ENCODE measurements at regions not wholly inside any gene's neighbourhood (a gene's known extent, or its start where the extent isn't known, plus 50 kb on each side); places are given as distances from the start of the nearest gene placed in this dataset.
"Not testable (repeated sequence)": the region's sequence is repeated elsewhere in the genome, so short reads cannot be mapped to it uniquely, and the experiment has no call there.

- H3K36me3 ChIP-seq (replicated peaks), result no peaks in the 10 kb centered on the region
- H3K4me1 ChIP-seq, result no peaks in the 10 kb centered on the region
- no peaks in the 10 kb centered on the region for H3K9me3 ChIP-seq
- H3K4me3 ChIP-seq, result no peak overlapping the region
- no peak for DNase-seq (ENCODE audit: low spot score in 2 of 2)
- no peaks in the 10 kb centered on the region for H3K27me3 ChIP-seq (ENCODE audit: low read depth)
- in situ Hi-C loops (cut with MboI; ENCODE audit: low sequenced_read_pairs), result no loop called here
Measured at GRCh38 chr2:8380026-8380425, 301.8 kb upstream of the ID2 start.

GRCh38 chr2:8380566-8380965 is 301.3 kb upstream of the ID2 start:
- DNase-seq (ENCODE audit: low spot score in 2 of 2), result no peak
- no peaks in the 10 kb centered on the region for H3K27me3 ChIP-seq (ENCODE audit: low read depth)
- no peak overlapping the region for H3K4me3 ChIP-seq
- H3K36me3 ChIP-seq (replicated peaks), result no peaks in the 10 kb centered on the region
- no peaks in the 10 kb centered on the region for H3K9me3 ChIP-seq
- no peaks in the 10 kb centered on the region for H3K4me1 ChIP-seq
- in situ Hi-C loops (cut with MboI; ENCODE audit: low sequenced_read_pairs), result no loop called here

- in situ Hi-C loops (cut with MboI; ENCODE audit: low sequenced_read_pairs), result no loop called here
- Histone ChIP-seq H3K4me3 (no peak overlapping the region), H3K36me3 (replicated peaks) (no peaks in the 10 kb centered on the region), H3K27me3 (ENCODE audit: low read depth) (no peaks in the 10 kb centered on the region), H3K9me3 (no peaks in the 10 kb centered on the region), H3K4me1 (no peaks in the 10 kb centered on the region)
- DNase-seq (ENCODE audit: low spot score in 2 of 2), result no peak
Measured at GRCh38 chr2:8382485-8382884, 299.4 kb upstream of the ID2 start.

GRCh38 chr2:8386748-8387147 is 295.1 kb upstream of the ID2 start:
- H3K4me1 ChIP-seq; H3K4me3 ChIP-seq; in situ Hi-C loops (cut with MboI; ENCODE audit: low sequenced_read_pairs); H3K9me3 ChIP-seq; DNase-seq (ENCODE audit: low spot score in 2 of 2); H3K36me3 ChIP-seq (replicated peaks); H3K27me3 ChIP-seq (ENCODE audit: low read depth): not testable (repeated sequence)

- Histone ChIP-seq H3K4me3 (no peak overlapping the region), H3K4me1 (no peaks in the 10 kb centered on the region), H3K36me3 (replicated peaks) (no peaks in the 10 kb centered on the region), H3K9me3 (no peaks in the 10 kb centered on the region), H3K27me3 (ENCODE audit: low read depth) (no peaks in the 10 kb centered on the region)
- DNase-seq (ENCODE audit: low spot score in 2 of 2), result no peak
- in situ Hi-C loops (cut with MboI; ENCODE audit: low sequenced_read_pairs), result no loop called here
Measured at GRCh38 chr2:8388781-8389180, 293.1 kb upstream of the ID2 start.

GRCh38 chr2:8389431-8390108 is 292.3 kb upstream of the ID2 start:
- no peaks in the 10 kb centered on the region for H3K9me3 ChIP-seq
- in situ Hi-C loops (cut with MboI; ENCODE audit: low sequenced_read_pairs), result no loop called here
- no peak for DNase-seq (ENCODE audit: low spot score in 2 of 2)
- H3K36me3 ChIP-seq (replicated peaks), result no peaks in the 10 kb centered on the region
- no peaks in the 10 kb centered on the region for H3K27me3 ChIP-seq (ENCODE audit: low read depth)
- H3K4me1 ChIP-seq, result no peaks in the 10 kb centered on the region
- H3K4me3 ChIP-seq, result no peak overlapping the region

GRCh38 chr2:8391126-8391525 is 290.7 kb upstream of the ID2 start:
- DNase-seq (ENCODE audit: low spot score in 2 of 2), result no peak
- Histone ChIP-seq H3K27me3 (ENCODE audit: low read depth) (no peaks in the 10 kb centered on the region), H3K4me3 (no peak overlapping the region), H3K36me3 (replicated peaks) (no peaks in the 10 kb centered on the region), H3K4me1 (no peaks in the 10 kb centered on the region), H3K9me3 (no peaks in the 10 kb centered on the region)
- in situ Hi-C loops (cut with MboI; ENCODE audit: low sequenced_read_pairs), result no loop called here

- in situ Hi-C loops (cut with MboI; ENCODE audit: low sequenced_read_pairs), result no loop called here
- Histone ChIP-seq H3K4me1 (no peaks in the 10 kb centered on the region), H3K27me3 (ENCODE audit: low read depth) (no peaks in the 10 kb centered on the region), H3K36me3 (replicated peaks) (no peaks in the 10 kb centered on the region), H3K4me3 (no peak overlapping the region), H3K9me3 (no peaks in the 10 kb centered on the region)
- no peak for DNase-seq (ENCODE audit: low spot score in 2 of 2)
Measured at GRCh38 chr2:8391584-8391983, 290.3 kb upstream of the ID2 start.

GRCh38 chr2:8392098-8392866 is 289.6 kb upstream of the ID2 start:
- Histone ChIP-seq H3K4me1 (no peaks in the 10 kb centered on the region), H3K9me3 (no peaks in the 10 kb centered on the region), H3K4me3 (no peak overlapping the region), H3K36me3 (replicated peaks) (no peaks in the 10 kb centered on the region), H3K27me3 (ENCODE audit: low read depth) (no peaks in the 10 kb centered on the region)
- in situ Hi-C loops (cut with MboI; ENCODE audit: low sequenced_read_pairs), result no loop called here
- DNase-seq (ENCODE audit: low spot score in 2 of 2), result no peak

DNA sequence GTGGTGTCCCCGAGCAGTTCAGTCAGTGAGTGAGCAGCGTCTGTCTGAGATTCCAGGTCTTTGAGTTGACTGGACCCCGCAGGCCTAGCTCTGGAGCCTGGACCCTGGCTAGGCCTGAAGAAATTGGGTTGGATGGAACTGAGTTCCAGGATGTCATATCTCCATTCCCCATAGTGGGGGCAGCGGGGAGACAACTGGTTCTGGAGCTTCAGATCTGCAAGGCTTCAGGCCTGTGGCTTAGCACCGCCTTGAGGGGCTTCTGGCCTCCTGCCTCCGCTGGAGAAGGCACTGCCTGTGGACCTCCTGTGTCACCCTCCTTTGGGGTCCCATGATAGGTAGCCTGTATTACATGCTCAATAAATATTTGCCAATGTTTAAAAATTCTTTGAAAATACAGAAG is 288.4 kb upstream of the ID2 start:
- no peaks in the 10 kb centered on the region for H3K9me3 ChIP-seq
- in situ Hi-C loops (cut with MboI; ENCODE audit: low sequenced_read_pairs), result no loop called here
- no peak for DNase-seq (ENCODE audit: low spot score in 2 of 2)
- H3K4me3 ChIP-seq, result no peak overlapping the region
- no peaks in the 10 kb centered on the region for H3K36me3 ChIP-seq (replicated peaks)
- no peaks in the 10 kb centered on the region for H3K4me1 ChIP-seq
- H3K27me3 ChIP-seq (ENCODE audit: low read depth), result no peaks in the 10 kb centered on the region

GRCh38 chr2:8394131-8394530 is 287.7 kb upstream of the ID2 start:
- no peaks in the 10 kb centered on the region for H3K4me1 ChIP-seq
- H3K9me3 ChIP-seq, result no peaks in the 10 kb centered on the region
- in situ Hi-C loops (cut with MboI; ENCODE audit: low sequenced_read_pairs), result no loop called here
- H3K36me3 ChIP-seq (replicated peaks), result no peaks in the 10 kb centered on the region
- H3K27me3 ChIP-seq (ENCODE audit: low read depth), result no peaks in the 10 kb centered on the region
- H3K4me3 ChIP-seq, result no peak overlapping the region
- no peak for DNase-seq (ENCODE audit: low spot score in 2 of 2)

- Histone ChIP-seq H3K9me3 (no peaks in the 10 kb centered on the region), H3K4me1 (no peaks in the 10 kb centered on the region), H3K27me3 (ENCODE audit: low read depth) (no peaks in the 10 kb centered on the region), H3K4me3 (no peak overlapping the region), H3K36me3 (replicated peaks) (no peaks in the 10 kb centered on the region)
- DNase-seq (ENCODE audit: low spot score in 2 of 2), result no peak
- in situ Hi-C loops (cut with MboI; ENCODE audit: low sequenced_read_pairs), result no loop called here
Measured at GRCh38 chr2:8394569-8395359, 287.1 kb upstream of the ID2 start.

DNA sequence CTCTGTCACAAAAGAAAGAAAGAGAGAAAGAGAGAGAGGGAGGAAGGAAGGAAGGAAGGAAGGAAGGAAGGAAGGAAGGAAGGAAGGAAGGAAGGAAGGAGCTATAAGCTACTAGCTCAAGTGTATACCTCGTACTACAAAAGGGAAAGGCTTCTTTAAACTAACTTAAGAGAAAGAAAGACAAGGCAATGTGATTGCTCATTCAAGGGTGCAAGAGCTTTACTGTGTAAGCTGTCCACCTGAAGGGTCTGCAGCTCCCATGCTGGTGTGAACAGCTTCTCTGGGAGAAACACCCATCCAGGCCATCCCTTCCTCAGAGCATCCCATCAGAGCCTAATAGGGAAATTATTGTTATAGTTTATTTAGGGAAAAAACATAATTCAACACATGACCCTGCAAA is 286.1 kb upstream of the ID2 start:
- no peak overlapping the region for H3K4me3 ChIP-seq
- no peaks in the 10 kb centered on the region for H3K4me1 ChIP-seq
- H3K36me3 ChIP-seq (replicated peaks), result no peaks in the 10 kb centered on the region
- in situ Hi-C loops (cut with MboI; ENCODE audit: low sequenced_read_pairs), result no loop called here
- H3K9me3 ChIP-seq, result no peaks in the 10 kb centered on the region
- H3K27me3 ChIP-seq (ENCODE audit: low read depth), result no peaks in the 10 kb centered on the region
- DNase-seq (ENCODE audit: low spot score in 2 of 2), result no peak

DNA sequence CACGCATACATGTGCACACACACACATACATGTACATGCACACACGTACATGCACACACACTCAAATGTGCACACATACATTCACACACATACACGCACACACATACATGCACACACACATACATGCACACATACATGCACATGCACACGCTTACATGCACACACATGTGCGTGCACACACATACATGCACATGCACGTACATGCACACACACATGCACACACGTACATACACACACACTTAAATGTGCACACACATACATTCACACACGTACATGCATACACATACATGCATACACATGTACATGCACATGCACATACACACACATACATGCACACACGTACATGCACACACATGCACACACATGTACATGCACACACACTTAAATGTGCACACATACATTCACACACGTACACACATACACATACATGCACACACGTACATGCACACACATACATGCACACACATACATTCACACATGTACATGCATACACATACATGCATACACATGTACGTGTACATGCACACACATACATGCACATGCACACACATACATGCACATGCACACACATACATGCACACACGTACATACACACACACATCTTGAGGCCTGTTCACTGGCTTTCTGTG is 283.7 kb upstream of the ID2 start:
- no peak for DNase-seq (ENCODE audit: low spot score in 2 of 2)
- Histone ChIP-seq H3K4me1 (no peaks in the 10 kb centered on the region), H3K36me3 (replicated peaks) (no peaks in the 10 kb centered on the region), H3K4me3 (no peak overlapping the region), H3K27me3 (ENCODE audit: low read depth) (no peaks in the 10 kb centered on the region), H3K9me3 (no peaks in the 10 kb centered on the region)
- in situ Hi-C loops (cut with MboI; ENCODE audit: low sequenced_read_pairs), result no loop called here

Data from HAP-1 (cell line).